GM19397 (cell line): ENCODE measurements at regions not wholly inside any gene's neighbourhood (a gene's known extent, or its start where the extent isn't known, plus 50 kb on each side); places are given as distances from the start of the nearest gene placed in this dataset.

Source experiments
- ATAC-seq: cut with Tn5 transposase; IDR thresholded peaks from one replicate; pipeline ENCODE4 v1.9.1; 2021; ENCODE audit warnings: mild to moderate bottlenecking, moderate library complexity; ENCODE audit not compliant: unreplicated experiment

DNA sequence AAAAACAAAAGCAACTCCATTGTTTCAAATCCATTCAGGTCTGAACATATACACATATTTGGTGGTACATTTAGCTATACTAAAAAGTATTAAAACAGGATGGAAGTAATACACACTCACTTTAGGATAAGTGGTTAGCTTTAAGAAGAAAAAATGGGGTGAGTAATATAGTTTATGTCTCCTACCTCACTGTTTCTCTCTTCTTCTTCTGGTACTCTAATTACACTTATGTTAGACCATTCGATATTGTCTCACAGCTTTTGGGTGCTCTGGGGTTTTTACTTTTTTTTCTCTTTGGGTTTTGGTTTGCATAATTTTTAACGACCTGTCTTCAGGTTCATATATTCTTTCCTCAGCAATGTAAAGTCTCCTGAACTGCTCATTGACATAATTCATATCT, 75.4 kb upstream of the AKAP13 start:
- no peak for ATAC-seq

DNA sequence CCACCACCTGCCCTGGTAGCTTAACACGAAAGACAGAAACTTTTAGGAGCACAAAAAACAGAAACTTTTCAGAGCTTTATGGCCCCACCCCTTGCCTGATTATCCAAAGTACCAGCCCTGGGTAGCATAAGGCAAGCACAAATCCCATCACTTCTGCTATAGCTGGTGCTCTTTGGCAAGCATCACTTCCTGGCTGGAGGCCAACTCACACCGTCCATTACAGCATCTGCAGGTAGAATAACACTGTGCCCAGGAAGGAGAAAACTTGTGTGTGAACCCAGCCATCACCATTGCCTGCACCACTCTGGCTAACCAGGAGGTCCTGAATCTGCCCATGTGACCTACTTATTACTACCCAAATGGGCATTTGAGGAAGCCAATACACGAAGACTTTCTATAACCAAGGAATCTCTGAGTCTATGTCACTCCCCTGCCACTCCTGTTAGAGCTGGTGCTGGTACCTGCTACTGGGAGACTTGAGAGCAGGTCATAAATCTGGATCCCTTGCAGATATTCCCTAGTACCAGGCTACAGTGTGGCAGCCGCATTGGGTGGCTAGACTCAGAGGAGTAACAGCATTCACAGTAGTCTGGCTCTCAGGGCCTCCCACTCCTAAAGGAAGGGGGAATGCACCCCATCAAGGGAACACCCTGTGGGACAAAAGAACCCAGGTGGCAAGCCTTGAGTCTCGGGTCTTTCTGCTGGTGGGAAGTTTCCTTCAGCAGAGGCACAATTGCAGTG, 73.3 kb upstream of the AKAP13 start:
- ATAC-seq: no peak

GRCh38 chr15:85307687-85308045, 72.7 kb upstream of the AKAP13 start:
- no peak for ATAC-seq

DNA sequence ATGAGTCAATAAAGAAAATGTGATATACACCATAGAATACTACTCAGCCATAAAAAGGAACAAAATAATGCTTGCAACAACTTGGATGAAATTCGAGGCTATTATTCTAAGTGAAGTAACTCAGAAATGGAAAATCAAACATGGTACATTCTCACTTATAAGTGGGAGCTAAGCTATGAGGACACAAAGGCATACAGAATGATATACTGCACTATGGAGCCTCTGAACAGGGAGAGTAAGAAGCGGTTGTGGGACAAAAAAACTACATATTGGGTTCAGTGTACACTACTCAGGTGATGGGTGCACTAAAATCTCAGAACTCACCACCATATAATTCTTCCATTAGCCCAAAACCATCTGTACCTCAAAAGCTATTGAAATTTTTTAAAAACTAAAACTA, 68.8 kb upstream of the AKAP13 start:
- no peak for ATAC-seq

DNA sequence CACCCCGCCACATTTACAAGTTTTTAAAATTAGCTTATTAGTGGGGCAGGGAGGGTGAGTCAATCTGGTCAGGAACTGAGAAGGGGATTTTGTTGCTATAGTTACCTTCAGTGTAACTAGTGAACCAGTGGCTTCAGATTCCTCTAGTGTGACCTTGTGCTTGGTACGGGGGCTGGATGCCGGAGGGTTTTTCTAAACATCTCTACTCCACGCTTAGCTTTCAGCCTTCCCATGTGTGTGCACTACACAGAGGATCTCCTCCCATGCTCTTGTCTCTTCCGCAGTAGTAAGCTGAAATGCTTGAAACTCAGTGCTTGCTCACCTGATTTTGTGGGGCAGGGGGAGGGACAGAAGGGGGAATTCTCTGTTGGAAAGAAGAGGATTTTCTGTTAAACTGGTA, 67.9 kb upstream of the AKAP13 start:
- peak; percentile 93 for ATAC-seq

DNA sequence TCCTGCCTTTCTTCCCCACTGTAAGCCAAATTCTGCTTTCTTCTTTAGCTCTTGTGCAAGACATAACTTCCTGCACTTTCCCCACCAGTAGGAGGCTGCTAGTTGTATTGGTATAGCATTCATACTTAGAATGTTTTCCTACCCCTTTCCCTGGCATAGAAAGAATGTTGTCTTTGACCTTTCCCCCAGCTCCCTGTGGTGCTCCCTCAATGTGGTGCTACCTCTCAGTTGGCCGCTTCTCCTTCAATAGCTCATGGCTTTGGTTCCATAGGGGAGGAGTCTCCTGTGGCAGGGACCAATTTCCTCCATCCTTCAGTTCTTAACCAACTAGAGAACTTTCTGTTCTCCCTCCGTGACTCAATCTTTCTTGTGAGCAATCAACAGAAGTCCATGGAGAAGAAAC, 67.5 kb upstream of the AKAP13 start:
- ATAC-seq: peak; percentile 7

DNA sequence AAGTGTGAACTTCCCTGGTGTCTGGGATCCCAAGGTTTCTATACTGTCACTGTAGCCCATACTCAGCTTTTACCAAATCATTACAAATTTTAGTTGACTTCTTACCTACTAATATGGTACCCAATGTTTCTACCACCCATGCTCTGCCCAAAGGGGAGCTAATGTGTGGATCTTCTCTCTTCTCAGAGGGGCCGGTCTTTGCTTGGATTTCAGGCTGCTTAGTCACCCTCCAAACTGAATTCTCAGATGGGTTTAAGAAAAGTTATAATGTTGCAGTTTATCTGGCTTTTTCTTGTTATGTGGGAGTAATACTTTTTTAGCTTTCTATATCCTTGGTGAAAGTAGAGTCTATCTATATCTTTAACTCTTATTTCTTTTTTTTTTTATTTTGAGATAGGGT, 67.1 kb upstream of the AKAP13 start:
- ATAC-seq: no peak

GRCh38 chr15:85314146-85314545, 66.3 kb upstream of the AKAP13 start:
- no peak for ATAC-seq

DNA sequence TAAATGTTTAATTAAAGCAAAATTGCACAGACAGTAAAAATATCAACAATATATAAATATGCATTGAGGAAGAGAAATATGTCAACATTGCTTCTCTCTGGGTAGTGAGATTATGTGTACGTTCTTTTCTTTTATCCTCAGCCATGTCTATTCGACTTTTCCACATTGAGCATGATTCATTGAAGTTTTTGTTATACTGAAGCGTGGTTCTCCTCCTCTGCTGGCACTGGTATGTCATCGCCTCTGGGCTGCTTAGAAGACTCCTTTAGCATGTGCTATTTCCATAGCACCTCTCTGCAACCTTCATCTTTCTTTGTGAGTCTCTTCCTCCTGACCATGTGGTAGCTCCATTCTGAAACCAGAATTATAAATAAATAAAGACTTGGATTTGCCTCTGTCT, 65.8 kb upstream of the AKAP13 start:
- no peak for ATAC-seq

DNA sequence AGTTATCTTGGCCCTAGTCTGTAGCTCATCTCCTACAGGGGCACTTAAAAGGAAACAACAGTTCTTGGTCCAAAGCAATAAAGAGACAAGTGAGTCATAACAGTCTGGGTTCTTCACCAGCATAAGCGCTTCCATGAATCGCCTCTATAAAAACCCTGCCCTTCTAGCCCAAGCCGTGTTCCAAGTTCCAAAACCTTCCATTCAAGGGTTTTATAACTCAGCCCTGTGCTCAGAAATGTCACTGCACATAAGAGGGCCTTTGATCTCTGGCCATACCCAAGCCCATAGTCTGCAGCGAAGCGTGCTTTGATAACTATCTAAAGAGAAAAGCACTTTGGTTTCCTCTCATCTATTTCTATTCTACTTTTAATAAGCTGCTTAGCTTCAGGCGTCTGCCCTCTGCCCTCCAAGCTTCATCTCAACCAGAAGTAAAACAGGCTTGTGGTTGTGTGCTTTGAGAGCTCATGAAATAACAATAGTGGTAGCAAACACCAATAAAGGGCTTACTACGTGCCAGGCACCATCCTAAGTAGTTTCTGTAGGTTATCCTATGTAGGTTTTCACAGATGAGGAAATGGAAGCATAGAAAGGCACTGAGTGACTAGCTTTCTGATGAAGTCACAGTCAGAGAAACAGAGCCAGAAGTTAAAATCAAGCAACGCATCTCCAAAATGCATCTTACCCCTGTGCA, 64.0 kb upstream of the AKAP13 start:
- no peak for ATAC-seq

DNA sequence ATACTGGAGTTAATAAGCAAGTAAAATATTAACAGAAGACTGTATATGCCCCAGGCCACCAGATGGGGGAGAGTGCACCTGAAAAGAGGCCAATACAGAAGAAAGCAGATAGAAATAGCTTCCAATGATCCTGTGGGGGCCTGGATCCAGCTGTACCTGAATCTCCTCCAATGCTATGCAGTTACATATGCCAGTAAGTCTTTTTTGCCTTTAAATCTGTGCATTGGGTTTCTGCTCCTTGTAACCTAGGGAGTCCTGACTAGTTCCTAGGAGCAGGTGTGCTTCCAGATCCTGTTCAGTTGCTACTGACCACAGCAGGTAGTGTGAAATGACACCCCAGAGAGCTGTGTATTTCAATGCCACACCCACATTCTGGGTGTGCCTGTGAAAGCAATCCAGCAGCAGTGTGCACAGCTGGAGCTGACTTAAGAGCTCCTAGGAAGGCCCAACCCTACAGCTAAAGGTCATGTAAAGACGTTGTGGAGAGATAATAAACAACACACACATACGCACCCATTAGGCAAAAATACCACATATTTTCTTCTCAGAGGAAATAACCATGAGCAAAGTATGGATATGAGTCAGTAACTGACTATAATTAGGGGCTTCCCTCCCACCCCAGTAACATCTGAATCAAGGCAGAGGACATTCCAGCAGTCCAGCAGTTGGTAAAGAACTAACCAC, 62.2 kb upstream of the AKAP13 start:
- peak; percentile 89 for ATAC-seq

GRCh38 chr15:85318732-85319076, 61.7 kb upstream of the AKAP13 start:
- peak; percentile 30 for ATAC-seq

- no peak for ATAC-seq
These were observed 56.2 kb upstream of the AKAP13 start for GRCh38 chr15:85324202-85324601.

DNA sequence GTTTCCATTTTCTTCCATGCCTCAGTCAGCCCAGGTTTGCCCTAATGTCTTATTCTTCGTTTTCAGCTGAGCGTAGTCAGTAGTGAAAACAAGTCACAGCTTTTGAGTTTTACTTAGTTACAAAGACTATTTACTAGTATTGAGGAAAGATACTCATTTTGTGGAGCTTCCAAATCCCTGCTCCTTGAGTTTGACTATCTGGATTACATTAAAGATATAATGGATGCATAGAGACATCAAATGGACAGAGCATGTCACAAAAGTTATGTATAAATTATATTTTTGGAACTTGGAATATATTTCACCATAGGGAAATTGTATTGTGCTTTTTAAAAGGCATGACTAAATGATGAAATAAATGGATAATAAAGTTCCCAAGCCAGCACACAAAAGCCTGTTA, 54.6 kb upstream of the AKAP13 start:
- ATAC-seq: no peak

DNA sequence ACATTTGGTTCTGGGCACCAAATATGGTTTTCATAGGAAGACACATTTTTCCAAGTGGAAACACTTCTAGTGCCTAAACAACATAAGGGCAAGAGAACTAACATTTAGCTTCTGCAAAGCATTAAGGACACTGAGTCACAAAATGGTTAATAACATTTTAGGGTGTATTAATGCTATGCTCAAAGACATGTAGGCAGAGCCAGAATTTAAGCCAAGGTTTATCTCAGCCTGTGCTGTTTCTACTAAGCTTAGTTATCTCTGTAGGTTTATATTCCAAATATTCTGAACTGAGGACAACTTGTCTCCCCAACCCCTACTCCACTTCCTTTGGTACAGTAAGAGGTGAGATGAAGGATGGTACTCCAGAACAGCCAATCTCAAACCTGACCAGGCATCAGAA, 54.1 kb upstream of the AKAP13 start:
- ATAC-seq: no peak

- ATAC-seq: no peak
These were observed 52.6 kb upstream of the AKAP13 start for GRCh38 chr15:85327820-85328219.

GRCh38 chr15:85329561-85330422, 50.6 kb upstream of the AKAP13 start:
- ATAC-seq: peak; percentile 70
